AG04450 (cell line): ENCODE measurements at regions not wholly inside any gene's neighbourhood (a gene's known extent, or its start where the extent isn't known, plus 50 kb on each side); places are given as distances from the start of the nearest gene placed in this dataset.
A peak's percentile ranks its signal among the peaks of the same experiment; 100 is the strongest.

Experiments used
- CTCF ChIA-PET: fragments of 300-600, 350-600 bp; formaldehyde crosslinking; extraction: SDS; loops from one replicate; lab custom pipeline; 2022; ENCODE audit warnings: antibody characterized with exemption, inconsistent platforms; lab: Charles Lee
- POLR2A ChIA-PET: fragments of 350-600 bp; formaldehyde crosslinking; extraction: SDS; loops from one replicate; lab custom pipeline; 2021; ENCODE audit warnings: antibody characterized with exemption, inconsistent platforms; lab: Yijun Ruan, JAX
- DNase-seq: peaks from one replicate; pipeline ENCODE4 v3.0.0-alpha.2; 2011; ENCODE audit warnings: low read depth, low spot score
- H3K27ac ChIP-seq: one replicate; pipeline ENCODE4 v1.5.1; 2012; ENCODE audit warnings: low read depth, low read length, control low read depth
- H3K27me3 ChIP-seq: one replicate; pipeline ENCODE4 v1.6.0; 2012; ENCODE audit warnings: low read length; ENCODE audit not compliant: control insufficient read depth, insufficient read depth
- H3K4me3 ChIP-seq: 2 replicates; pipeline ENCODE4 v1.5.1; 2011; ENCODE audit warnings: mild to moderate bottlenecking, low read depth, low read length, control low read depth
- H3K9me3 ChIP-seq: 2 replicates; pipeline ENCODE4 v1.5.1; 2012; ENCODE audit warnings: low read length; ENCODE audit not compliant: control insufficient read depth, insufficient read depth
- CTCF ChIP-seq: IDR thresholded peaks from 2 replicates; pipeline ENCODE4 v1.5.1; 2011; ENCODE audit warnings: low read depth, low read length, control low read depth, inconsistent platforms

GRCh38 chr20:1825938-1826445, 69.2 kb upstream of the SIRPA start:
- no peak for DNase-seq

GRCh38 chr20:1825507-1825906, 69.7 kb upstream of the SIRPA start:
- peak overlapping the region; percentile 69 for H3K27ac ChIP-seq
- no peak for DNase-seq
- ChIA-PET POLR2A (no interaction called here), CTCF (no interaction called here)
- no peak for TF ChIP-seq CTCF
- no peaks in the 10 kb centered on the region for H3K27me3 ChIP-seq
- no peak overlapping the region for H3K4me3 ChIP-seq
- H3K9me3 ChIP-seq: peaks cover 21% of the 10 kb centered on the region

More at GRCh38 chr20:1825938-1826445, 69.2 kb upstream of the SIRPA start:
- ChIA-PET CTCF (no interaction called here), POLR2A (no interaction called here)
- peaks cover 19% of the 10 kb centered on the region for H3K9me3 ChIP-seq
- TF ChIP-seq CTCF: no peak
- no peaks in the 10 kb centered on the region for H3K27me3 ChIP-seq
- H3K27ac ChIP-seq: peak overlapping the region; percentile 69
- H3K4me3 ChIP-seq: no peak overlapping the region

GRCh38 chr20:1824834-1825233, 70.4 kb upstream of the SIRPA start:
- no peak overlapping the region for H3K27ac ChIP-seq
- no peak overlapping the region for H3K4me3 ChIP-seq
- DNase-seq: no peak
- ChIA-PET CTCF (no interaction called here), POLR2A (interaction anchor here (0.9 kb wide), 1 partner anchor 69 kb away, joined by 3 read pairs; no protein-coding TSS in a partner anchor)
- peaks cover 21% of the 10 kb centered on the region for H3K9me3 ChIP-seq
- TF ChIP-seq CTCF: no peak
- no peaks in the 10 kb centered on the region for H3K27me3 ChIP-seq

- H3K9me3 ChIP-seq: peaks cover 21% of the 10 kb centered on the region
- H3K27ac ChIP-seq: peak overlapping the region; percentile 22
- ChIA-PET CTCF (no interaction called here), POLR2A (interaction anchor here (0.9 to 1.6 kb wide), 2 partner anchors 11 to 70 kb away, joined by 3 to 6 read pairs; no protein-coding TSS in a partner anchor)
- no peak for DNase-seq
- no peak for TF ChIP-seq CTCF
- H3K27me3 ChIP-seq: no peaks in the 10 kb centered on the region
- H3K4me3 ChIP-seq: no peak overlapping the region
Measured at GRCh38 chr20:1824181-1824580, 71.0 kb upstream of the SIRPA start.

GRCh38 chr20:1823450-1823844, 71.8 kb upstream of the SIRPA start:
- H3K4me3 ChIP-seq: no peak overlapping the region
- H3K27me3 ChIP-seq: no peaks in the 10 kb centered on the region
- H3K9me3 ChIP-seq: peaks cover 21% of the 10 kb centered on the region
- ChIA-PET POLR2A (interaction anchor here (1.6 kb wide), 1 partner anchor 10 kb away, joined by 6 read pairs; no protein-coding TSS in a partner anchor), CTCF (no interaction called here)
- TF ChIP-seq CTCF: no peak
- DNase-seq: no peak
- H3K27ac ChIP-seq: no peak overlapping the region
